HG03159 (cell line): ENCODE measurements at regions not wholly inside any gene's neighbourhood (a gene's known extent, or its start where the extent isn't known, plus 50 kb on each side); places are given as distances from the start of the nearest gene placed in this dataset.

ENCODE experiments used
- ATAC-seq: cut with Tn5 transposase; IDR thresholded peaks from one replicate; pipeline ENCODE4 v1.9.1; 2021; ENCODE audit warnings: mild to moderate bottlenecking, moderate library complexity; ENCODE audit not compliant: unreplicated experiment

DNA sequence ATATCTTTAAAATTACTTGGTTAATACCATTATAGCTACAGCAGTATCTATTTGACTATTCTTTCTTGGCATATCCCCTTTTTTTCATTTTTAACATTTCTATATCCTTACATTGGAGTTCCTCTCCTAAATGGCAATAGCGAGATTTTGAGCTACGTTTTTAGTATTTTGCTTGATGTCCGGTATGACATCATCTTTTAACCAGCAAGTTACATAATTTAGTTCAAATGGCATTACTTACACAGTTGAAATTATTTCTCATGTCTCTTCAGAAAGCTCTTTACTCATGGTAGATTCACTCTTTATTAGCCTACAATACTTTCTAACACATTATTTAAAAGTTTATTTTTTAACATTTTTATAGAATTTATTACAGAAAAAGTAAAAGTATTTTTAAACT lies 701.7 kb upstream of the EPHA7 start:
- no peak for ATAC-seq

DNA sequence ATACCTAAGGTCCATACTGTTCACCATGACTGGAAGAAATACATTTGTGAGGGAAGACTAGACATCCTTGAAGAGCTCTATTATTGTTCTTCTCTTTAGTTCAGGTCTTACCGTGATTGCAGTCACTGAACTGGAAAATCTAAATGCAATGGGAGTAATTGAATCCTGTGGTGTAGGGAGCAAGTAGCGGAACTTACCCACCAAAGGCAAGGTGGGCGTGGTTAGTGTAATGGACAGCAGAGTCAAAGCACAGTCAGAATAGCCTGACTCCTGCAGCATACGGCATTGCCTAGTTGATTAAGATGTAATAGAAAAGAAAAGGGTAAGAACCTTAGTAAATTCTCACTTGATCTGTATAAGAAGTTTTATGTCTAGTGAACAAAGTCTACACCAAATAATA lies 679.7 kb upstream of the EPHA7 start:
- ATAC-seq: no peak

DNA sequence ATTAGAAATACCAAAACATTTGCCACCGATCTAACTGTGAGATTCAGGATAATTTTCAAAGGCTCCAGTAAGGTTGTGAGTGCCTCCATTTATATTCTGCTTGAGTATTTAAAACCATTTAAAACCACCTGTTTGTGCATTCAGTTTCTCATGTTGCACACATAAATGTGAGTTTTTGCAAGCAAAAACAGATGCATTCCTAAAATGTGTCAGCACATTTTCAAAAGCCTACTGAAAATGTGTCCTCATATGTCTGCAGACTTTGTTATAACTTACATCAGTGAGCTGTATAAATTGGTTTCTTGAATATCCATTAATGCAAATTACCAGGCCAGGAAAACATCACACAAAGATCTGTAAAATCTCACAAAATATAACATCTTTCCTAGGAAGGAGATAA lies 676.6 kb upstream of the EPHA7 start:
- no peak for ATAC-seq

DNA sequence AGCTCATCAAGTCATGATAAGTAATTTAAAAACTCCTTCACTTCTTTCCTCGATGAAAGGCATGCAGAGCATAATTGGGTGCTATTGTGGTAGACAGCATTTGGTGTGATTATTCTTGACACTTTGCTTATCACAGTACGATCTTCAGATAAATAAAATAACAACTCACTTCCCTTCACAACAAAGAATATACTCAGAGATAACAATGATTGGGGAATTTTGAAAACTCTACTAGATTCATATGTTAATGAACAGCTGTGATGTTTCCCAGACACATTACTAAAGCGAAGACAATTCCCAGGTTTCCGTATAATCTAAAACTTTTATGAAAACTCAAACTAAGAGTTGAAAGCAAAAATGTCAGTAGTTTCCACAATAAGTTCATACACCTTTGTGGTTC lies 670.6 kb upstream of the EPHA7 start:
- no peak for ATAC-seq

- ATAC-seq: no peak
Observed at GRCh38 chr6:94088870-94089269, 669.5 kb upstream of the EPHA7 start.

DNA sequence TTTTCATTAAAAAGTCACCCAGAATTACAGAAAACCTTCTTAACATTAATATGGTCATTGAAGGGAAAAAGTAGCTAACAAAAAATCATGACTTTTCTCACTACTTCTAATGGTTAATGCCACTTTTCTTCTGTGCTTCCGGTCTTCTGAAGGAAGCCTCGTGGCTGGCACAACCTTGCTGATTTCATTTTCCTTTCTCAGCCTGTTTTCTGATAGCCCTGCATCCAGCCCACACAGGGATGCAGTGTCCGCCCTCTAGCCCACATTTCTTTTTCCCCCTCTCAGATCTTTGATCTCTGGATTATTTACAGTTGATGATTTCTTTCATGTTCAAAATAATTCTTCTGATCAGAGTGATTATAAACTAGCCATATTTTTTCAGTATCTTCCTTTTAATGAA lies 655.4 kb upstream of the EPHA7 start:
- ATAC-seq: no peak

DNA sequence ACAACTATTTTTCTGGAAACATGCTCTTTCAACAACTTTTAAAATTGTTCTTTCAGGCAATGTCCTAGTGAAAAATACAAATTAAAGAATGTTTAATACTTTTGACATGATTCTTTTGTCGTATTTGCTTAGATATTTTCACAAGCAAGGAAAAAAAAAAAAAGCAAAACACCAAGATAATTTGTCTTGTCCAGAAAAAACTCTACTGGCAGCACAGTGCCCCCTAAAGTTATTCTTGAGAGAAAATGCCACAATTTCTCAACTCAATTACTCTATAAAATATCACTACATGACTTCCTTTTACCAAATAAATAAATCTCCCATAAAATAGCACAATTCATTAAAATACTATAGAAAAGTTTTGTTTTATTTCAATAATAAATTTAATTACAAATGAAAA lies 652.5 kb upstream of the EPHA7 start:
- no peak for ATAC-seq

DNA sequence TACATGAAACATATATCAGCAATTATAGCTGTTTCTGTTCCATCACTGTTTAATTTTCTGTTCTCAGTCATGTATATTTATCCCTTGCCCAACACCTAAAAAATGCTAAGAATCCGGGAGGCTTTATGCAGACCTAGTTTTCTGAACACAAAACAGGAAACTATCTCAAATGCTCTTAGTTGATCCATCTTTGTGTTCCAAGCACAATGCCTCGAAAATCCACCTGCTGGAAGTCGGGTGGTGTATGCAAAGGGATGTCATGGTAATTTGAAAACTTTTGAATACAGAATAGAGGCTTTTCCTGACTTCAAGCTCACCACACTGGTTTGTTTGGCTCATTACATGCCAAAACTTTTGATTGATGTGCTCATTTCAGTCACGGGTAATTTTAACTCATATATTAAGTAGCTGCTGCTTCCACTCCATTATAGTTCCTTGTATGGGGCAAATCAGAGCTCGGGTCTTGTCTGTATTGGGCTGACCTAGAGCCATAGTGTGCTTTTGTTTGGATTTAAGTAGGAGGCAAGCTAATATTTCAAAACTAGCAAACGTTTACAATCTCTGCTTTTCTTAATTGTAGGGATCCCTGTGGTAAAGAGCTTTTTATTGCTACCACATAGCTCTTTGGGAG lies 646.5 kb upstream of the EPHA7 start:
- no peak for ATAC-seq

DNA sequence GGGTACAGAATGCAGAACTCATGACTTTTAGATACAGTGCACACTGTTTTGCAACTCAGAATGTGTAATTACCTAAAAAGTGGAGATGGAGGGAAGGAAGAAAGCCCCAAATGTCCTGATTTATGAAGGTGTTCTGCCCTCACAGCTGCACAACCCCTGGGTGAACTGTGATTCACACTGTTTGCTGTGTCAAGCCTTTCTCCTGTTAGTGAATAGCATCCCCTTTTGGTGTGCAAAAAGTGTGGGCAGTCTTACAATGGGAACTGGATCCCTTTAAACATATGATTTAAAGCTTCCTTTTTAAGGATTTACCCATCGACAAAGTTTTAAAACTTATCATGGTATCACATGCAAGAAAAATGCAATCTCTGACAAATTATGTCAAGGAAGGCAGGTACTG lies 633.4 kb upstream of the EPHA7 start:
- ATAC-seq: no peak

GRCh38 chr6:94050515-94050914 lies 631.2 kb upstream of the EPHA7 start:
- no peak for ATAC-seq

DNA sequence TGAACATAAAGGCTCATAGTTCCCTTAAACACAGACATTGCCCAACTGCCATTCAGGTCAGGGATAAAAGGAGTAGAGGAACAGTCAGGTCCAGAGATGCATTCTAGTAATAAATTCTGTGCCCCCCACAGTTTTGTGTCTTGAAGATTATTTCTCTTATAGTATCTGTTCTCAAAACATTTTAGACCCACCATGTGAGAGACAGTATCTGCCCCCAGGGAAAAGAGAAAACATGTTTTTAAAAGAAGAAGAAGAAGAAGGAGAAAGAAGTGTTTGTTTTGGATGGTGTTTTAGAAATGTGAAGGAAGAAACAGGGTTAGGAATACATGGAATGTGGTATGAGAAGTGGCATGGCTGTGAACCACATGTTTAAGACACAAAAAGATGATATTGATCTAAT lies 629.6 kb upstream of the EPHA7 start:
- ATAC-seq: no peak

DNA sequence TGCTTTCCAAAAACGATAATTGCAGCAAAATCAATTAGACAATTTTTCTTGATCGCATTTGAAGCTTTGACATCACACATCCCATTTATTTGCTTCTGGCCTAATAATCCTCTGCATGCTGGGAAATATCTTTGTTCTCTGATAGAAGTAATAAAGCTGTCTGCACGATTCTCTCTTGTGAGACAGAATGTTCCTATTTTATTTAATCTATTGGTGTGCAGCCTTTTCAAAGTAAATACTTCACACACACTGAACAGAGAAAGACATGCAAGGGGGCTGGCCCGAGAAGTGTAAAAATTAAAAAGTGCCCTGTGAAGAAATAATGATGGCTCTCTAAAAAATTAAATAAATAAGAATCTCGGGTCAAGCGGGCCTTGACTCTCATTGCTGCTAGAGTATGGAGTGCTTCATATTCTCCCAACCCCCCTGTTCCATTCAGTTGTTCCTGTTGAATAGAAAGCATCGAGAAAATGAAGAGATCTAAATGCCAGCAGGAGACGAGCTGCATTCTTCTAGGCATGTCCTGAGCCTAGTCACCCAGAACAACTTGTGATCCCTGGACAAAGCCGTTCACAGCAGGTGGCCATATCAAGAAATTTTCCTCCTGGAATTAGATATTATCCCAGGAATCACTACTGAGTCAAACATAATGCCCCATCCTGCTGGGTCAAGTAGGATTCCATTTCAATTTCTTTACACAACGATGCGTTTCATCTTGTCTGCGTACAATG lies 625.9 kb upstream of the EPHA7 start:
- ATAC-seq: no peak

DNA sequence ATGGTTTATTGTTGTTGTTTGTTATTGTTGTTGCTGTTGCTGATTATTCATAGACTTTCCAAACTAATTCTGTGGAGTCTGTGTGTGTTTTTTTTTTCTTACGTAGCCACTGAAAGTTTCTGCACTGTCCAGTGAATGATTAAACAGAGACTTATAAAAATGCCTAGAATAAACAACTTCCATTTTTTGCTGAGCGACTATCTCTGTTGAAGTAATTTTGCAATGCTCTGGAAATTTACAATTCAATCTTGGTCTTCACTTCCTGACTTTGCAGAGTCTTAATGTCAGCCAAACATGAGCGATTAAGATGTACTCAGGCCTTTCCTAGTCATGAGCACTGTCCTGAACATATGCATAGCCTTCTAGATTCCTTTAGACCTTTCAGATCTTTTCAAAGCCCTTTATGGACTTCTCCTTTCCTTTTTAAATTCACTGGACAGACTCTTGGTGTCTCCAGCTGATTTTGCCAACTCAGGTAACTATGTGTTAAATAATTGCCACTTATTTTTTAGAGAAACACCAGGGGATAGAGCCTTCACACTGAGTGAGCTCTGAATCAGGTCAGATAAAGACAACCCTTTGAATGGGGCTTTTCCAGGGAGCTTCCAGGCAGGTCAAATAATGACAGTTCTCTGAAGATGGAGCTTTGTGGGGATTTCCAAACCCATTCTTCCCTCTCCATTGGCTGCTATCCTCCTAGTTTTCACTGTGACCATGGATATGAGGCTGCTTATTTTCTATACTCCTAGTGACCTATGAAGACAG lies 622.8 kb upstream of the EPHA7 start:
- ATAC-seq: no peak

- no peak for ATAC-seq
Observed at GRCh38 chr6:94036024-94036423, 616.7 kb upstream of the EPHA7 start.

DNA sequence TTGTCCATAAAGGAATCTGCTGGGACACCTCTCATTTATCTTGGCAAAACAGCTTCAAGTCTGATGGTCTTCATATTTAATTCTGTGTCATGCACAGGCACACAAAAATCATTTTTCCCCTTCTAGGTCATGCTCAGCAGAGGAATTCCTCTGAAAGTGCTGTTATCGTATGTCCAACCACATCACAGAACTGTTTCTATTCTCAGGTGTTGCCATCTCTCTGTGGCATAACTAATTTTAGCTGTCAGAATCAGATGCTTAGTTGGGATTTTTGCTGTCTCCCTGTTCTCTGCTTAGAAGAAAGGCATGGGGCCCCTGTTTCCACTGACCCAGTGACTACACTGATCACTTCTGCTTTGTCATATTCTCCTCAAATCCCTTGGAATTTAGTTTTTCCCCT lies 608.0 kb upstream of the EPHA7 start:
- ATAC-seq: no peak

- ATAC-seq: no peak
Observed at GRCh38 chr6:94026575-94026974, 607.2 kb upstream of the EPHA7 start.

GRCh38 chr6:94005835-94006234 lies 586.5 kb upstream of the EPHA7 start:
- ATAC-seq: no peak

GRCh38 chr6:93992976-93993375 lies 573.6 kb upstream of the EPHA7 start:
- ATAC-seq: no peak

GRCh38 chr6:93989630-93990029 lies 570.3 kb upstream of the EPHA7 start:
- ATAC-seq: no peak

- ATAC-seq: no peak
Observed at GRCh38 chr6:93985953-93986352, 566.6 kb upstream of the EPHA7 start.

DNA sequence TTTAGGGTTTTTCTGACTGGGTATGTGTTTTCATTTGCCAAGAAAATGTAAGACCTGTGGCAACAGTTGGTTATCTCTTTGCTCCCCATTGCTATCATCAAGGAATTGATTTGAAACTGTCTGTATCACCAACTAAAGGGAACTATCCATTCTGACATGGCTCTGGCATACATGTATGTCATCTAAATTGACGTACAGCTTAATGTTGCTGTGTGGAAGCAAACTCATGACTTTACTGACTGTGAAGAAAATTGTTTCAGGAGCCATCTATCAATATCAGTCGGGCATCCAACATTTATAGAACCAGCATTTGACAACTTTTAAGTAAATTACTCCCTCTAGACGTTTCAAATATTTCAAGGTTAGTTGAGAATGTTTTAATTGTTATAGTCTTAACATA lies 555.8 kb upstream of the EPHA7 start:
- ATAC-seq: no peak

- ATAC-seq: no peak
Observed at GRCh38 chr6:93974332-93974731, 555.0 kb upstream of the EPHA7 start.
